DMS114 treated with DMSO at 0.1 percent for 48 hours (cell line): ENCODE measurements at regions not wholly inside any gene's neighbourhood (a gene's known extent, or its start where the extent isn't known, plus 50 kb on each side); places are given as distances from the start of the nearest gene placed in this dataset.

Experiments
- DNase-seq: peaks from one replicate; lab custom pipeline; 2025; ENCODE audit not compliant: unreplicated experiment; lab: John Stamatoyannopoulos, UW

DNA sequence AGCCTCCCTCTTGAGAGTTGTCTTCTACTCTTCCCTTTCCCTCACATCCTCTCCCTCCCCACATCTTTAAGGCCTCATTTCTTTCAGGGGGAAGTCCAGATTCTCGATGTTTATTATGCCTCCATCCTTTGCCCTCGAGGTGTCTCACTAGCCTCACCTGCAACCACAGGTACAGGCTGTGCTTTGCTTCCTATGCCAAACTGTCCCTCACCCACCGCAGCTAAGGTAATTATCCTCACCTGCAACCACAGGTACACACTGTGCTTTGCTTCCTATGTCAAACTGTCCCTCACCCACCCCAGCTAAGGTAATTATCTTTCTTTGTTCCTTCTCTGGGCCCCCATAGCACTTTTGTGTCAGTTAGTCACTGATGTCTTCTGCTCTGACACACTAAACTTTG lies 328.1 kb upstream of the SNX7 start:
- DNase-seq, result no peak

DNA sequence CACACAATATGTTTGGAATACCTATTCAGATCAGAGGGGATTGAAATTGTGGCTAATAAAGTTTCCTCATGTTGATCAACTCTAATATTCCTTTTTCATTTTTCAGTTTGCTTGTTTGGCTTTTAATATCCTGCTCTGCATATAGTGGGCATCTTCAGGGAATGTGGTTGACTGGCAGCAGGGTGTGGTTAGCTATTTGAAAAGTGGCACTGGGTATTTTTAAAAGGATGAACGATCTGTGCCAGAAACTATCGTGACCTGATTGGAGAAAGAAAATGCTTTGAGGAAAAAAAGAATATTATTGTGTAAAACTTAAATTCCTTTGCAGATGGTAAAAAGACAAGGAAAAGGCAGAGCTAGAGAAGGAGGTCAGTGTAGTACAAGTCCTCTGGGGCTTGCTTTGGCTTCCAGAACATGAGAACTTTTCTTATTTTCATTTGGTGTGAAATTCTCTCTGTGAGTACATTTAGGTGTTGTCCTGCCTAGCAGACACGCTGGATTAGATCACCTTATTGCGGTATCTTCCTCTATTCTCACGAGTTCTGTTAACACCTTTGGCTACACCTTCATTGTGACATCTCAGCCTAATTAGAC lies 329.7 kb upstream of the SNX7 start:
- no peak for DNase-seq

DNA sequence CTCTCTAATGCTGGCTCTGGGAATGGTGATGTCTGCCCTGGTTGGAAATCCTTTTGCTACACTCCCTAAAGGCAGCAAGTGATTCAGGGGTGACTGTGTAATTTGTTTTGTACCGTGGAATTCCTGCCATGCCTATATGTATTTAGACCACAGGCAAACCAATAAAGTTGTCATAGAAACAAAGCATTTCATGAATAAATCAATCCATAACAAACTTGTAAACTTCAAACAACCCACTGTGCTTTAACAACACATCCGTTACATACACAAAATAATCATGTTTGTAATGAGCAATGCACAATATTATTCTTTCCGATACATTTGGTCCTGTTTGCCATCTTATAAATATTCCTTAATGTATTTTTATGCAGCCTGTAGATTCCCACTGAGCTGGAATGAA lies 330.3 kb upstream of the SNX7 start:
- no peak for DNase-seq

DNA sequence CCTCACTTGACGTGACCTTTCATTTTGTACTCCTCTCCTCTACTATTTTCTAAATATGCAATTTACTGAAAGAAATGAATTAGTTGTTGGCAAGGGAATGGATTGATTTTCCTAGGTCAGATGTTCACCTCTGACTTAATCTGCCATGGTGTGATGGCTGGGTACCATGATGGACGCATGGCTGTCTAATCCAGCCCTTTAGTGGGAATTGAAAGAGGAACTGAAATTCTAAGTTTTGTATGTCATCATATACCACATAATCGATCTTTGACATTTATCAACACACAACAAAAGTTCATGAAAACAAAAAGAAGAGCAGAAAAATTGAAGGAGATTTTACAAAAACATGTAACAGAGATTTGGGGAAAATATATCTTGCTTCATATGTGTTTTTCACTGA lies 331.3 kb upstream of the SNX7 start:
- DNase-seq, result no peak

DNA sequence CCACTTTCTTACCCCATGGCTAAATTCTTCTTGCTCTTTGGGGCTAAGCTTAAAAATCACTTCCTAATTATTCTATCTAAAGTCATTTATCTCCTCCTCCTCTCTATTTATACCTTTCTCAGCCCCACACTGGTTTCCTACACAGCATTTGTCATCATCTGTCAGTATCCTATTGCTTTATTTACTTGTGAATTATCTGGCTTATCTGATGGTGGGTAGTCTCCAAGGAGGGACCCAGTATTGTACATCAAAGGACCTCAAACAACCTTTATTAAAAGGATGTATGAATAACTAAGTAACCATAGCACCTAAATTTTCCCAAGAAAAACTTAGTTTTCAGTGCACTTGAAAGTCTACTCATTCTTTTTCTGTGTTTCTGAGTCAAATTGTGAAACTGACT lies 332.7 kb upstream of the SNX7 start:
- DNase-seq, result no peak

DNA sequence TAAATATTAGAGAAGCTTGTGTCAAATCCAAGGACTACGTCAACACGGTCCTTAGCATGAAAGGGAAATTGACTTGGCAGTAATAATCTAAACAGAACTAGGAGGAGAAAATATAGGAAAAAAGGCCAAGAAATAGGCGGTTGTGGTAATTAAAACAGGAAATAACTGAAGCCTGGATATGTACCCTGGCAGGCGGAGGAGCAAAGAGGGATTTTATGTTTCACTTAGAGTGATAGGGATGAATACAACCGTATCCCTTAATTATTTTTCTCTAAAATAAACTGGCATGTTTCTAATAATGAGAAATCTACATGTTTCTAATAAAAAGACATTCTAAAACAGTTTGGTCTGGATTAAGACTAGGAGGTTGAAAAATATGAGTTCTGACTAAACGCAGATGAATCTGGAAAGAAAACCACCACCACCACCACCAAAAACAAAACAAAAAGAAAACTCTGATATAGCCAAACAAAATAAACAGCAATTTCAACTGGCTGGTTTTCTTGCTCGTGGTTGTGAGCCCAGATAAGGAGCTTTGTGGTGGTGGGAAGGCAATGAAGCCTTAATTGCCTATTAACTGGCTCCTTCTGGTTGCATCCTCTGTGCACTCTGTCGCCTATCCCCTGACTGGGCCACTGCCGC lies 334.2 kb upstream of the SNX7 start:
- DNase-seq, result no peak

DNA sequence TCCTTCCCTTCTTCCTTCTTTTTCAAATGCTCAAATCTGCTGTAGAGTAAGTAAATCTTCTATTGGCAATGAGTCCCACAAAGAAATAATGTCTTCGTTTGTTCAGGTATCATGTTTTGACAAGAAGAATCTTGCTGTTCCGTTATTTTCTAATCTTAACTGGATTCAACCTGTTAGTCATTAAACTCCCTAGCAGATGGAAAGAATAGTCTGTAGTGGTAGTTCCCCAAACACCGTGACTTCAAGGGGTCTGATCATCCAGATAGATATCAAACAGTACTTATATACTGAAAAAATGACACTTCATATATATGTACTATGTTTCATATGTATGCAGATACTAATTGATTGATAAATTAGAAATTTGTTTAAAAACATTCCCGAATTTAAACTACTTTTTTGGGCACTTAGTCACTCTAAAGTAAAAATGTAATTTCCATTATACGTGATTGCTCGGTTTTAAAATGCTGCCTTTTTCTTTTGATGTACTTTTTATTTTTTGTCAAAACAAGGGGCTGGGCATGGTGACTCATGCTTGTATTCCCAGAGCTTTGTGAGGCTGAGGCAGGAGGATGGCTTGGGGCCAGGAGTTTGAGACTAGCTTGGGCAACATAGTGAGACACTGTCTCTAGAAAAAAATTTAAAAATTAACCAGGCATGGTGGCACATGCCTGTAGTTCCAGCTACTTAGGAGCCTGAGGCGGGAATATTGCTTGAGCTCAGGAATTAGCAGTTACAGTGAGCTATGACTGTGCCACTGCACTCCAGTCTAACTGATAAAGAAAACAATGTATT lies 335.7 kb upstream of the SNX7 start:
- DNase-seq, result no peak

DNA sequence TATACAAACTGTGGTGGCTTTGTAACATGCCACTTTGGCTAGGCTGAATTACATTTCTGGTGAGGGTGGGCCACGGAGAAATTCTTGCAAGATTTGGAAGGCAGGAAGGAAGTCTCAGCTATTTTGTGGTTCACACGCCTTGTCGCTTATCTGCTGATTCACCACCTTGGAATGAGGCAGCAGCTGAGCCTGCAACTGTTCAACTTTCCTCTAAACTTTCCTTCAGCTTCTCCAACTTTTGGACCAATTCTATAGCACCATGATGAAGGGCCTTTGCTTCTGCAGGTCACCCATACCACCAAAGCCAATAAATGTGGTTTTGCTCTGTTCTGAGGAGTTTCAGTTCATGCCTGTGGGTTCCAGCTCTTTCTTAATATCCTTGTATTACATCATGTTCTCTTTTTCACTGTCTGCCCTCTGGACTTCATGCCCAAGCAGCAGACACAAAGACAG lies 337.6 kb upstream of the SNX7 start:
- no peak for DNase-seq

DNA sequence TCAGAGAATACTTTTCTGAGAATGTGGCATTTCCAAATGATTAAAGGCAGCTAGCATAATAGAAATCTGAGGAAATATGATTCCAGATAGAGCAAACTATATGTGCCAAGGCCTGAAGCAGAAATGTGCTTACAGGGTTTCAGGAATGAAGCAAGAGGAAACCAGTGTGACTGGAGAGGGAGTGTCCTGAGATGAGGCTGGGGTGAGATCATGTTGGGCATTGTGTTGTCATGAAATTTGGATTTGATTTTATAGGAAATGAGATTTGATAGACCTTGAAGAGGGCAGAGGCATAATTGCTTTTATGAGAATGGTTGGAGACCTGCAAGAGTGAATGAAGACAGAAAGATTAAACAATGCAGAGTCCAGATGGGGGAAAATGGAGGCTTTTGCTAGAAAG lies 338.1 kb upstream of the SNX7 start:
- no peak for DNase-seq

DNA sequence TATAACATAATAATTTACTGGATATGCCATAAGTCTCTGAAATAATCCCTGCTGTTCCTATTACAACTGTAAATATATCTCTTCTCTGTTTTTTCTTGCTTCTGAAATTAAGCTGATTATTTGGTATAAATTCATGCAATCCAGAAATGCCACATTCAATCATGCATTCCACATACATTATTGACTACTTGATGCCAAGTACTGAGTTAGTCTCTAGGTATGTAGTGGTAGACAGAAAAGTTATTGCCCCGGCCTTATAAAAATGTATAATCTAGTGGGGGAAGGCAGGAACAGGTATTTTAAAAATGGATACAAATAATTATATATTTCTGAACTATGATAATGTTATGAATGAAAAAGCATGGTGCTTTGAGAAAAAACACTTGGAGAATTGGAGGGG lies 338.6 kb upstream of the SNX7 start:
- DNase-seq, result no peak

DNA sequence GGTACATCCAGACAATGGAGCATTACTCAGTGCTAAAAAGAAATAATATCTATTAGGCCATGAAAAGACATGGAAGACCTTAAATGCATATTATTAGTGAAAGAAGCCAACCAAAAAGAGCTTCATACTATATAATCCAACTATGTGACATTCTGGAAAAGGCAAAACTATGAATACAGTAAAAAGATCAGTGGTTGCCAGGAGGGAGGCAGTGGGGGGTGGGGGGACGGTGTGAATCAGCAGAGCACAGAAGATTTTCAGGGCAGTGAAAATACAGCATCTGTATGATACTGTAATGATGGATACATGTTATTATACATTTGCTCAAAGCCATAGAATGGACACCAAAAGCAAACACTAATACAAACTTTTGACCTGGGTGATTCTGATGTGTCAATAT lies 339.4 kb upstream of the SNX7 start:
- DNase-seq, result no peak

DNA sequence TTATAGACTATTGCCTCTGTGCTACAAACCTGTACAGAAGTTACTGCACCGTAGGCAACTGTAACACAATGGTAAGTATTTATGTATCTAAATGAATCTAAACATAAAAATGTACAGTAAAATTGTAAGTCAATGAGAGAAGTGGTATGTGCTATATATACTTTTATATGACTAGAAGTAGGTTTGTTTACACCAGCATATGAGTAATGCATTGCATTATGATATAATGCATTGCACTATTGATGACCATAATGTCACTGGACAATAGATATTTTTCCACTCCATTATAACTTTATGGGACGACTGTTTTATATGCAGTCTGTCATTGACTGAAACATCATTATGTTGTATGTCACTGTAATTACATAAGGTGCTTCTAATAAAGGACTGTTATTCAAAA lies 340.3 kb upstream of the SNX7 start:
- no peak for DNase-seq

DNA sequence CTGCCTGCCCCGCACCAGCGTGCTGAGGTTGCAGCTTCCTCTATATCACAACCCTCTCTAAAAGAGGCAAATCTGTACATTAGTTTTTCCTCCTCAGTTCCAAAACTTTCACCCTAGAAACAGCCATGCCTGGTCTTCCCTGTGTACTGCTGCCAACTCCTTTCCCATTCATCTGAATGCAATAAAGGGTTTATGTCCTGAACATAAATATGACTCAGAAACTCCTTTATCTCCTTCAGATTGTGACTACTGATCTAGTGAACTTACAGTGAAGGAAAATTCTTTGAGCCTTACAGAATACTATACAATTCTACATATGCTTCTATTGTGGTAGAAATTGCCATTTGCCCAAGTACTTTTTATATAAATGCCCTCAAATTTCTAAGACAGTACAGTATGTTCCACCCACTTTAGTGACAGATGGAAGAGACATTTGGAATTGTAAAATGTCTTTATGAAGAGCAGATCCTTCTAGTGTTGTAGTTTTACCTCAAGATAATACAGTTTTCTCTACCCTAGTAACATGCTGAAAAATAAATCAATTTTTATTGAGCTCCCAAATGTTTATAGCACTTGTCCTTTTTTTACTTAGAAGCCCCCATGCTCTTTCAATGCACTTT lies 345.1 kb upstream of the SNX7 start:
- DNase-seq, result no peak

DNA sequence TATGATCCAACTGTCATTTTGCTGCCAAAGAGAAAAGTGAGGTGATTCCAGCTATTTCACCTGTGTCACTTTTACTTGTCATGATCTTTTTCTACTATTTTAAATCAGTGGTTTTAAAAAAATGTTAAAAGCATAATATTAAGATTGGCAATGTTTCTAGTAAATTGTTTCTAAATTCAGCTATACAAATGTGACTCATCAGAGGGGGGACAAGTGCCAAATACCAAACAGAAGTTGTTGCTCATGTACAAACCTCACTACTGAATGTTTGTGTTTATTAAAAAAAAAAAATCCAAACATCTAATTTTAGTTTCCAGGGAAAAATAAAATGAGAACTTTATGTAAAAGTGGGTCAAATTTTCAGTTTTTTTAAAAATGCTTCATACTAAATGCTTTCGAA lies 346.2 kb upstream of the SNX7 start:
- DNase-seq, result no peak

DNA sequence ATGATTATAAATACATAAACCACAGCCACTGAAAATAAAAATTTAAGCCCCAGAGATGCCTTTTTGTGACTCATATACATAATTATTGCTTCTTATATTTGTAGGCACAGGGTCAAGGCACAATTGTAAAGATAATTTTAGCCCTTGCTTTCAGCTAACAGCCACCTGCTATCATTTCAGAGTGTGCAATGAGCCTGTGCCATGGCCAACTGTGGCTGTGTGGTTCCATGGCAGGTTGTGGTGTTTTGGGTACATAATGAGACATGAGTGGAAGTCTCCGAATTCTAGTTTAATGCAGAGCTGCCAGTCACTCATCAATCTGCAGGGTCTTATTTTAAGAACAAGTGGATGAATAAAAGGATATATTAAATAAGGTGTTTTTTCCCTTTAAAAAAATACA lies 346.9 kb upstream of the SNX7 start:
- no peak for DNase-seq

DNA sequence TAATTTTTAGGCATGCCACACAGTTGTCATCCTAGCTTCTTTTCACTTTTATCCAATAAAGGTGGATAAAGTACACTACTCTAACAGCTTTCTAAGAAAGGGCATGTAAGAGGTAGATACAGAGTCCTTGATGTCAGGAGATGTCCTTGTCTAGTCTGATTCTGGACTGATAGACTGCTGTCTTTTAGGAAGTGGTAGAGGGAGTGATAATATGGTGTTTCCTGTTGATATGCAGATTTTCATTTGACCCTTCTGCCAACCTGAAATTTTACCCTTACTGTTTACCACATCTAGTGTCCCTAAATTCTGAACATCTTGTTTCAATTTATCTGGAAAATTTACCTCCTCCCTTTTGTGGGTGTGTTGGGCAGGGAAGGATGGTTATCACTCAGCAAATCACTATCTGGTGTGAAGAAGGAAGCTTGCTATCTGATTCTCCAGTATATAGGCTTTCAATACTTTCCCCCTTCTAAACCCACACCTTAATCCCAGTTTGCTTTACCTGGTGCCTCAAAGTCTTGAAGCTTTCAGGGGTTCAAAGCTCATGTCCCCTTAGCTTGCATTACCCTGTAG lies 354.9 kb upstream of the SNX7 start:
- no peak for DNase-seq

DNA sequence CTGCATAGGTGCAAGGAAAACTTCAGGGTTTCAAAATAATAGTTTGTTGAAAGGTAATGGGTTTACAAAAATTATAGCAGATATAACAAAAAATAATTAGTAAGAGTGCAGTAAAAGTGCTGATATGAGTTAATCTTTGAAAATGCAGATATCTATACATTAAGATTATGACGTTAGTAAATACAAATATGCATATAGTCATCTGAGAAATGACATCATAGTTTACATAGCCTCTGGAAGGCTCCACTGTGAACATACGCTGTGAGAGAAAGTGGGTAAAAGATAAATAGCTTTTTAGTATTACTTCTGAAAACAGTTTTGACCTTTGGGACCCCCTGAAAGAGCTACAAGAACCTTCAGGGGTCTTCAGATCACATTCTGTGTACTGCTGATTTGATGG lies 356.2 kb upstream of the SNX7 start:
- no peak for DNase-seq

DNA sequence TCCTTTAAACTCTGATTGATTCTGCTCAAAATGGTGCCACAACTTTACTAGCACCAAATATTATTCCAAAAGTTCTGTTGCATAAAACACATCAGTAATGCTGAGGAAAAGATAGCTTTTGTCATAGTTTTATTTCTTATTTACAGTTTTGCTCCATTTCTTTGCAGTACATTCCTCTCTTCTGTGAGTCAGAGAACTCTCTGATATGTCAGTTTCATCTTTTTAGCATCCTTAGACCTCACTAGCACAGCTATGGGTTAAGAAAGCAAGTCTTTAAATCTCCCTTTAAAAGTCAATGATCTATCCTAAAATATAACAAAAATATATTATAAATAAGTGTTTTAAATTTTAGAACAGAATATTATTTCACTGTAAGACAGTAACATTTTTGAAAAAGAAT lies 356.6 kb upstream of the SNX7 start:
- no peak for DNase-seq

DNA sequence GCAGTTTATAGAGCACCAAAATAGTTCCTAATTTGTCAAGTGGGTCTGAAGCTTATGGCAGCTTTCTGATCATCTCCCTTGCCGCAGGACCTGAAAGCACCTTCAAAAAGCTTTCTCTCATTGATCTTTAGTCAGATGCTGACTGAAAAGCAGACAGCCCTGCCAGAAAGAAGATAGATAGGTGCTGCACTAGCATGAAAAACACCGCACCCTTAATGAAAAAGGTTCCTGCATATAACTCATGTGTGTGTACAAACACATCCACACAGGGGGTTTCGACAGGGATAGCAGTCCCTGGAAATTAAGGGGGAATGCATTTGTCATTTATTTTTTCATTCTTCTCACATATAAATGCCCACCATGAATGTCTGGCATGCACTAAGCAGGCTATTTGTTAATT lies 361.7 kb upstream of the SNX7 start:
- DNase-seq, result no peak

DNA sequence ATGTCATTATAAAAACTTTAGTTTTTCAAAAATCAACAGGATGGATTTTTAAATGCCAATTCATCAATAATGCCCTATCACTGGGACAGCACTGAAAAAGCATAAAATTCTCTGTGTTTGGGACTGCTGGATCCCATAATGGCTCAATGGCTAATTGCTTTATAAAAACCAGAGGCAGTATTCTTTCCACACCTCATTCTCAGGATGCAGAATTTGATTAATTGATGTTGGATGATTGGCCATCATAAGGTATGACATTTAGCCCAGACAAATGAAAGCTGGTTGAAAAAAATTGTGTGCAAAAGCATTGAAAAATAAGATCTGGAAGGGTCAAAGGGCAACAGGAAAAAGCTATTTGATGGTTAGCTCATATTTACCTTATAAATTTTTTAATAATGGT lies 362.2 kb upstream of the SNX7 start:
- DNase-seq, result no peak

DNA sequence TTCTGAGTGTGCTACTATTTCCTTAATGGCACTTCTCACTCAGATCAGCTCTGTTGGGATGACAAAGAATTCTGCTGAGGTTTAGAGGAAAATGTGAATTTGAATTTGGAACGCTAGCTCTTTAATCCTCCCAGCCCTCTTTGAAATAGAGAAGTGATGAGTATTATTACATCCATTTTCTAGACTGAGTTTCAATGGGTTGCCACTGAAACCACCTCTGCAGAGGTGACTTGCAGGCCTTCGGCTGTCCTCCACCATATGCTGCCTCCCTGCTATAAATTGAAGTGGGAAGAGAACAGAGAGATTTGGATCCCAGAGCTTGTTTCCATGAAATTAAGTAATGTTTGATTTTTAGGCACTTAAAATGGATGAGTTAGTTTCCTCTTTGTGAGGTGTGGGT lies 363.2 kb upstream of the SNX7 start:
- no peak for DNase-seq

DNA sequence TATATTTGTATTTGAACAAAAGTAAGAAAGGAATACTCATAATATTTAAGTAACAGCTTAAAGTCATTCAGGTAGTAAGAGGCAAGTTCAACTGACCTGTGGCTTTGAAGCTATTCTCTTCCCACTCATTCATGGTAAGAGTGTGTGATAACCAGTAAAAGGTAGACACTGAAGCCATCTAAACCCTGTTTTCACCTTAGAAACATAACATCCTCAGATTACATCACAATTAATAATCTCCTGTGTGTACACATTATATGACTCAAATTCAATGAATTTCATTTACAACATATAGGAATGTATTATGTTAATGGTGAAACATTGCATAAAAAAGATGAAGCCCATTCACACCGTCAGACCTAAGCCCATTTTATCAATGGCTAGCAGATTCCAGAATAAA lies 364.8 kb upstream of the SNX7 start:
- DNase-seq, result no peak
